Aorta (tissue), 5 donors: ENCODE measurements at regions not wholly inside any gene's neighbourhood (a gene's known extent, or its start where the extent isn't known, plus 50 kb on each side); places are given as distances from the start of the nearest gene placed in this dataset.

Experiments used
- ATAC-seq: fragments of 200-7000 bp; cut with Tn5 transposase; one replicate; pipeline ENCODE4 v1.9.1; 2022; ENCODE audit warnings: moderate library complexity; ENCODE audit not compliant: low FRiP score
- DNase-seq, 2 donors: peaks; one replicate each; pipeline ENCODE4 v3.0.0-alpha.2; 2020
- H3K27ac ChIP-seq, 2 donors: one replicate each; pipeline ENCODE4 v1.5.1; 2013; ENCODE audit warnings: low read length in 2 of 2, mild to moderate bottlenecking in 2 of 2, moderate library complexity in 2 of 2, control low read depth in 1 of 2, inconsistent platforms in 1 of 2, low read depth in 1 of 2
- H3K27me3 ChIP-seq, 2 donors: one replicate each; pipeline ENCODE4 v1.6.1; 2013; ENCODE audit warnings: control low read depth in 1 of 2, low read length in 1 of 2, mild to moderate bottlenecking in 1 of 2, moderate library complexity in 1 of 2; ENCODE audit not compliant: insufficient read depth in 2 of 2, control insufficient read depth in 1 of 2
- H3K36me3 ChIP-seq, 2 donors: one replicate each; pipeline ENCODE4 v1.6.1; 2013; ENCODE audit warnings: control low read depth in 1 of 2, low read length in 1 of 2, mild to moderate bottlenecking in 1 of 2; ENCODE audit not compliant: insufficient read depth in 2 of 2, control insufficient read depth in 1 of 2
- H3K4me1 ChIP-seq, 2 donors: one replicate each; pipeline ENCODE4 v1.6.1; 2013; ENCODE audit warnings: low read length in 2 of 2, control low read depth in 1 of 2, mild to moderate bottlenecking in 1 of 2, moderate library complexity in 1 of 2; ENCODE audit not compliant: insufficient read depth in 2 of 2, control insufficient read depth in 1 of 2
- H3K4me3 ChIP-seq, 2 donors: one replicate each; pipeline ENCODE4 v1.5.1; 2013; ENCODE audit warnings: low read length in 2 of 2, control low read depth in 1 of 2, mild to moderate bottlenecking in 1 of 2
- H3K9me3 ChIP-seq: one replicate; pipeline ENCODE4 v1.6.1; 2013; ENCODE audit warnings: mild to moderate bottlenecking, low read length; ENCODE audit not compliant: control insufficient read depth
- WGBS, 2 donors: extraction: QIAGEN DNeasy Blood & Tissue Kit; methylation state at CpG; one replicate each; pipeline ENCODE4 v1.1.7; 2013; 5-methylcytosine and 5-hydroxymethylcytosine counted together
- intact Hi-C, 2 donors: fragments of 100-400 bp; cut with DNase I; formaldehyde crosslinking; loops; one replicate each; pipeline versions ENCODE4 v1.14.2 to v1.15.0; 2022
- donor health status: healthy with polysubstance abuse.
- donor health status: Bipolar disorder and iron deficiency.
- donor health status: DM: no; HTN: no; CAD: no.
- donor health status: DM: no; HTN: no; CAD: no.
- donor health status: DM: yes; HTN: yes; CAD: no.

- no peaks in the 10 kb centered on the region for H3K4me1 ChIP-seq
- H3K27me3 ChIP-seq, result no peaks in the 10 kb centered on the region
- intact Hi-C loops, result no loop called here
- no peaks in the 10 kb centered on the region for H3K9me3 ChIP-seq
- H3K27ac ChIP-seq, result no peak overlapping the region
- 95 to 98% methylated on average over 6 of the region's 6 CpGs for WGBS, 2 donors
- DNase-seq, result no peak
- H3K36me3 ChIP-seq, result no peaks in the 10 kb centered on the region
- no peak overlapping the region for H3K4me3 ChIP-seq
- ATAC-seq, result no peak
Observed at GRCh38 chr16:85432606-85433005, 180.5 kb upstream of the GSE1 start.

DNA sequence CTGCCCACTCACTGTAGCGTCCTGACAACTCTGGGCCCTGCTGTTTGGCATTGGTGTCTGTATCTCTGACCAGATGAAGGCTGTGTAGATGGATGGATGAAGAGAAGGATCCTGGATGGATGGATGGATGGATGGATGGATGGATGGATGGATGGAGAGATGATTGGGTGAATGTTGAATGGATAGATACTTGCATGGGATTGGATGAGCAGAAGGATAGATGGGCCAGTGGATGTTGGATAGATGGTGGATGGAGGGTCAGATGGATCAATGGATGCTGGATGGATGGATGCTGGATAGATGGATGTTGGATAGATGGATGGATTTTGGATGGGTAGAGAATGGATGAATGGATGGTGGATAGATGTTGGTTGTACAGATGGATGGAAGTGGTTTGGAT is 179.6 kb upstream of the GSE1 start:
- Histone ChIP-seq H3K4me1 (no peaks in the 10 kb centered on the region), H3K4me3 (no peak overlapping the region), H3K36me3 (no peaks in the 10 kb centered on the region), H3K9me3 (no peaks in the 10 kb centered on the region), H3K27ac (no peak overlapping the region), H3K27me3 (no peaks in the 10 kb centered on the region)
- ATAC-seq, result no peak
- WGBS, 2 donors, result 86 to 93% methylated on average over 1 of the region's 1 CpG
- intact Hi-C loops, result no loop called here
- no peak for DNase-seq

DNA sequence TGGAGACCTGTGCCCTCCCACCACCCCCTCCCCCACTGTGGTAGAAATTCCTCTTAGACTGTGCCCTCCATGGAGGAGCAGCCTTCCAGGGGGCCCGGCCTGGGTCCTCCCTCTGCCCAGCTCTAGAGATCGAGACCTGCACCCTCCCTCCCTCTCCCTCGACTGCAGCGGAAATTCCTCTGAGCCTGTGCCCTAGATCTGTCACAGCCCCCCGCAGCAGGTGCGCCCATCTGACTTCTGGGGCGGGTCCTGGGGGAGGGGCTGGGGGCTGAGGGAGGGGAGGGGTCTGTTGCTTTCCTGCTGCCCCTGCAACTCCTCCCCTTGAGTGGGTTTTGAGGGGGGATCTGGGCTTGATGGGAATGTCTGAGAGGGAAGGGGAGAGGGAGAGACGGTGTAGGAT is 177.8 kb upstream of the GSE1 start:
- WGBS, 2 donors, result 96 to 100% methylated on average over 5 to 8 of the region's 8 CpGs

GRCh38 chr16:85435700-85436099 is 177.4 kb upstream of the GSE1 start:
- intact Hi-C loops, result no loop called here
- ATAC-seq (no peak), DNase-seq (no peak)
- Histone ChIP-seq H3K4me3 (no peak overlapping the region), H3K36me3 (no peaks in the 10 kb centered on the region), H3K9me3 (no peaks in the 10 kb centered on the region), H3K27ac (no peak overlapping the region), H3K4me1 (no peaks in the 10 kb centered on the region), H3K27me3 (no peaks in the 10 kb centered on the region)
- 83 to 86% methylated on average over 7 of the region's 7 CpGs for WGBS, 2 donors

More for the DNA sequence above, 177.8 kb upstream of the GSE1 start:
- H3K4me3 ChIP-seq, result no peak overlapping the region
- H3K27ac ChIP-seq, result no peak overlapping the region
- H3K4me1 ChIP-seq, result no peaks in the 10 kb centered on the region
- intact Hi-C loops, result no loop called here
- DNase-seq, result no peak
- no peaks in the 10 kb centered on the region for H3K36me3 ChIP-seq
- no peak for ATAC-seq
- no peaks in the 10 kb centered on the region for H3K27me3 ChIP-seq
- no peaks in the 10 kb centered on the region for H3K9me3 ChIP-seq

DNA sequence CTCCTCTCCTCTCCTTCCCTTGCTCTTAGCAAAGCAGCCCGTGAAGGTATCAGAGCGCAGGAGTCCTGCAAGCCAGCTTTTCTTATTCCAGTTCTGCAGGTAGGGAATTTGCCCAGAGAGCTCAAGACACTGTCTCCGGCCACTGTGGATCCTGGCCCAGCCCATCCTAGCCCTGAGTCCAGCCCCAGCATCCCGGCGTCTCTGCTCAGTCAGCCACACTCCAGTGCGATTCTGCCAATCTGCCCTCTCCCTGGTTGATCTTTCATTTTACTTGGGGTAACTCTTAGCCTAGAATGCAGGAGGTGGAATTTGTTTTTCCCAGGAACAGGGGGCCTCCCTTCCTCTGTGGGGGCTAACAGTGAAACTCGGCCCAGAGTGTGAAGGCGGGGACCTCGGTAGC is 176.9 kb upstream of the GSE1 start:
- no peak for ATAC-seq
- DNase-seq, result no peak
- H3K4me1 ChIP-seq, result no peaks in the 10 kb centered on the region
- H3K9me3 ChIP-seq, result no peaks in the 10 kb centered on the region
- H3K4me3 ChIP-seq, result no peak overlapping the region
- WGBS, 2 donors, result 22 to 26% methylated on average over 9 of the region's 9 CpGs
- H3K36me3 ChIP-seq, result no peaks in the 10 kb centered on the region
- intact Hi-C loops, result no loop called here
- H3K27ac ChIP-seq, result peak overlapping the region in 1 of 2 donors; percentile 20
- no peaks in the 10 kb centered on the region for H3K27me3 ChIP-seq

GRCh38 chr16:85436636-85437165 is 176.4 kb upstream of the GSE1 start:
- 9% methylated on average over 34 to 35 of the region's 35 CpGs for WGBS, 2 donors
- no peaks in the 10 kb centered on the region for H3K27me3 ChIP-seq
- peak; percentile 60 for ATAC-seq
- H3K4me1 ChIP-seq, result no peaks in the 10 kb centered on the region
- H3K36me3 ChIP-seq, result no peaks in the 10 kb centered on the region
- no peak overlapping the region for H3K4me3 ChIP-seq
- peak; percentile 65 to 86 for DNase-seq
- H3K9me3 ChIP-seq, result no peaks in the 10 kb centered on the region
- no peak overlapping the region for H3K27ac ChIP-seq
- intact Hi-C loops, result no loop called here

GRCh38 chr16:85437166-85438052 is 175.7 kb upstream of the GSE1 start:
- Histone ChIP-seq H3K36me3 (no peaks in the 10 kb centered on the region), H3K27ac (no peak overlapping the region), H3K4me3 (no peak overlapping the region), H3K4me1 (no peaks in the 10 kb centered on the region), H3K9me3 (no peaks in the 10 kb centered on the region), H3K27me3 (no peaks in the 10 kb centered on the region)
- intact Hi-C loops, result no loop called here
- 41 to 46% methylated on average over 25 of the region's 25 CpGs for WGBS, 2 donors
- ATAC-seq, result peak; percentile 57
- peak in 1 of 2 donors; percentile 64 for DNase-seq

GRCh38 chr16:85438981-85439685 is 174.0 kb upstream of the GSE1 start:
- H3K9me3 ChIP-seq, result no peaks in the 10 kb centered on the region
- H3K27ac ChIP-seq, result no peak overlapping the region
- H3K4me3 ChIP-seq, result no peak overlapping the region
- H3K4me1 ChIP-seq, result no peaks in the 10 kb centered on the region
- H3K36me3 ChIP-seq, result no peaks in the 10 kb centered on the region
- DNase-seq (no peak), ATAC-seq (no peak)
- no peaks in the 10 kb centered on the region for H3K27me3 ChIP-seq
- WGBS, 2 donors, result 92 to 94% methylated on average over 14 of the region's 14 CpGs
- intact Hi-C loops, result no loop called here
